Common myeloid progenitor, CD34-positive (primary cell): ENCODE measurements at regions not wholly inside any gene's neighbourhood (a gene's known extent, or its start where the extent isn't known, plus 50 kb on each side); places are given as distances from the start of the nearest gene placed in this dataset.

Experiments
- CTCF ChIA-PET: fragments of 350-600 bp; sonication (Branson Sonifier 250); formaldehyde crosslinking; loops from one replicate; lab custom pipeline; 2021; ENCODE audit warnings: antibody characterized with exemption; lab: Charles Lee
- POLR2A ChIA-PET: fragments of 350-600 bp; sonication (Branson Sonifier 250); formaldehyde crosslinking; loops from one replicate; lab custom pipeline; 2021; ENCODE audit warnings: antibody characterized with exemption; lab: Charles Lee
- DNase-seq, 3 donors: peaks; one replicate each; pipeline versions ENCODE4 v3.0.0 to v3.0.0-alpha.2; 2013
- H3K27ac ChIP-seq, 2 experiments: 1 replicate in 1 of 2; 2 replicates in 1 of 2; pipeline ENCODE4 v1.7.0; 2013; ENCODE audit warnings: inconsistent platforms in 2 of 2, low read length in 2 of 2, mild to moderate bottlenecking in 2 of 2, low read depth in 1 of 2, moderate library complexity in 1 of 2; ENCODE audit not compliant: severe bottlenecking in 2 of 2, insufficient read depth in 1 of 2, poor library complexity in 1 of 2
- H3K27me3 ChIP-seq, 5 experiments: replicated peaks in 2 of 5; 1 replicate in 3 of 5; 2 replicates in 2 of 5; pipeline versions ENCODE4 v1.6.1 to v1.7.0; 2013; ENCODE audit warnings: low read length in 4 of 5, mild to moderate bottlenecking in 2 of 5, moderate library complexity in 2 of 5, inconsistent platforms in 1 of 5; ENCODE audit not compliant: insufficient read depth in 5 of 5, control insufficient read depth in 4 of 5
- H3K36me3 ChIP-seq, 4 experiments: 1 replicate in 2 of 4; 2 replicates in 2 of 4; pipeline versions ENCODE4 v1.6.1 to v1.7.0; 2013; ENCODE audit warnings: low read length in 3 of 4, control low read depth in 1 of 4, mild to moderate bottlenecking in 1 of 4; ENCODE audit not compliant: control insufficient read depth in 4 of 4, insufficient read depth in 4 of 4
- H3K4me1 ChIP-seq, 4 experiments: 1 replicate in 3 of 4; 2 replicates in 1 of 4; pipeline versions ENCODE4 v1.6.1 to v1.7.1; 2013; ENCODE audit warnings: low read length in 3 of 4, mild to moderate bottlenecking in 3 of 4, control low read depth in 1 of 4, inconsistent platforms in 1 of 4, moderate library complexity in 1 of 4; ENCODE audit not compliant: control insufficient read depth in 4 of 4, insufficient read depth in 4 of 4; ENCODE audit errors: control extremely low read depth in 1 of 4
- H3K4me3 ChIP-seq, 7 experiments: 1 replicate in 4 of 7; 2 replicates in 3 of 7; pipeline versions ENCODE4 v1.5.1 to v1.7.0; 2013; ENCODE audit warnings: mild to moderate bottlenecking in 7 of 7, low read length in 6 of 7, moderate library complexity in 6 of 7, inconsistent platforms in 2 of 7, low read depth in 2 of 7, control low read depth in 1 of 7; ENCODE audit not compliant: insufficient read depth in 4 of 7, control insufficient read depth in 1 of 7; ENCODE audit errors: extremely low read depth in 1 of 7
- H3K9me3 ChIP-seq, 5 experiments: 1 replicate in 4 of 5; 2 replicates in 1 of 5; pipeline versions ENCODE4 v1.6.1 to v1.7.1; 2013; ENCODE audit warnings: low read length in 4 of 5, mild to moderate bottlenecking in 2 of 5, inconsistent platforms in 1 of 5, low read depth in 1 of 5, moderate library complexity in 1 of 5; ENCODE audit not compliant: control insufficient read depth in 4 of 5, insufficient read depth in 2 of 5; ENCODE audit errors: control extremely low read depth in 1 of 5
- WGBS: methylation state at CpG from one replicate; pipeline ENCODE4 v1.1.5; 2013; ENCODE audit not compliant: insufficient coverage; 5-methylcytosine and 5-hydroxymethylcytosine counted together

DNA sequence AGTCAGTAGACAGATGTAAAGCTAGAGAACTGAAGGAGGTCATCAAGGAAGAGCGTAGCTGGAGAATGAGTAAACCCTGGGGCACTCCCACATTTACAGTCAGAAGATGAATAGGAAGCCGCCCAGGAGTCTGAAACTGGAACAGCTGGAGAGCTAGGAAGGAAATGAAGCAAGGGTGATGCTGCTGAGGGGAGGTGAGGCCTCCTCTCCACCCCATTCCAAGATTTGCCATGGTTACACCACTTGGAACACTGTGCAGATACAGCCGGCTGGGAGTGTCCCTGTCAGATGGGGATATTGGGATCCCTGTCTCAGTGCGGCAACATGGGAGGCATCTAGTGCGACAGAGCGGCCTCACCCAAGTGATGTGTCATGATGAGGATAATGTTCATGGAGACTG lies 51.8 kb upstream of the GPI start:
- DNase-seq = no peak
- no peak overlapping the region for H3K27ac ChIP-seq
- H3K4me1 ChIP-seq = peaks cover 0 to 7% (median 4%) of the 10 kb centered on the region in 4 experiments

DNA sequence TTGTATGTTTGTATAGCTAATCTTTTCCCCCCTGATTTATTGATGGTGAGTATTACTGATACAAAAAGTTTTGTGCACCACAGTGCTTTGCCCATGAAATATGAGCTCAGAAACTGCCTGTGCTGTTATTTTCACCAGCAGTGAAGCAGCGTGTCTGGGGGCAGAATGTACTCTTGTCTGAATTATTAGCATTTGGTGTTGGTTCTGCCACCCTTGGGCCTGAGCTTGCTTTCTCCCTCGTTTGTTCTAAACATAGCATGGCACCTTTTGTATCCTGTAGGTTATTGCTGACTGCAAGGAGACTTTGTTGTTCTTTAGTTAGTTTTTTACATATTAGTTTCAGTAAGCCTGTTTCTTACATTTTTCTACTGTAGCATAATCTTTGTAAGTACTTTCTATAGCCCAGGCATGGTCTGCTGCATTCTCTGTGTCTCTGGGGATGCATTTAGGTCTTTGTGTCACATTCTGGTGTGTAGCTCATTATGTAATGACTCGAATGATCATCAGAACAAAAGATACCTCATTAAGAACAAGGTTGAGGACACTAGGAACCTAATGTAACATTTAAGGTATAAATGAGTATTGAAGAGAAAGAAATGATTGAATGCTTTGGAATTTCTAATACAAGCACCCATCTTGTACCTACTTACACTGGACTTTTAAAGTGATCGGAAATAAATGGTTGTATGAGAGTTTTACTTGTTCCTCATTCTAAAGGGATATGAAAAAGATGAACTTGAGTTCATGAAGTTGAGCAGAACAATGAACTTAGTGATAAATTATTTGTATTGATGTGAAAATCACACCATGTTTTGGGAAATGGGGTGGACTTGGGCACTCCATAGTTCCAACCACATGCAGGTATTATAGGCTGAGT lies 50.3 kb upstream of the GPI start:
- no peak overlapping the region for H3K4me3 ChIP-seq
- no peak overlapping the region for H3K27ac ChIP-seq
- no peak for DNase-seq
- H3K27me3 ChIP-seq = no peaks in the 10 kb centered on the region
- POLR2A ChIA-PET = no interaction called here
- WGBS = 100% methylated on average over 3 of the region's 4 CpGs
- no peaks in the 10 kb centered on the region for H3K9me3 ChIP-seq
- CTCF ChIA-PET = interaction anchor here (1.2 kb wide), 1 partner anchor 15 kb away, joined by 3 read pairs; no protein-coding TSS in a partner anchor
- H3K36me3 ChIP-seq = no peaks in the 10 kb centered on the region
- peaks cover 0 to 4% (median 2%) of the 10 kb centered on the region in 4 experiments for H3K4me1 ChIP-seq

More for the DNA sequence above, 51.8 kb upstream of the GPI start:
- Histone ChIP-seq H3K4me3 (no peak overlapping the region), H3K36me3 (no peaks in the 10 kb centered on the region), H3K9me3 (no peaks in the 10 kb centered on the region), H3K27me3 (no peaks in the 10 kb centered on the region)
- ChIA-PET CTCF (no interaction called here), POLR2A (no interaction called here)
- WGBS = 90% methylated on average over 4 of the region's 6 CpGs
